OCI-LY7 (cell line): ENCODE measurements at regions not wholly inside any gene's neighbourhood (a gene's known extent, or its start where the extent isn't known, plus 50 kb on each side); places are given as distances from the start of the nearest gene placed in this dataset.

Source experiments
- BruUV-seq: library from RNA; stranded (reverse); fragments of 400-500 nt; replicated peaks from 2 replicates; lab custom pipeline; 2021; lab: Mats Ljungman, UMichigan
- CTCF ChIA-PET: fragments of 300-600 bp; sonication (Branson Sonifier 250); formaldehyde crosslinking; loops from one replicate; lab custom pipeline; 2022; ENCODE audit warnings: antibody characterized with exemption; ENCODE audit not compliant: unreplicated experiment; lab: Charles Lee
- POLR2A ChIA-PET: fragments of 300-600 bp; sonication (Branson Sonifier 250); formaldehyde crosslinking; loops from one replicate; lab custom pipeline; 2022; ENCODE audit warnings: antibody characterized with exemption; lab: Charles Lee
- DNase-seq: peaks from one replicate; pipeline ENCODE4 v3.0.0-alpha.2; 2015; ENCODE audit warnings: low spot score
- H2AFZ ChIP-seq: fragments of 200-600 bp; sonication (generic), shearing (Covaris generic); 2 replicates; pipeline ENCODE4 v1.6.1; 2014; ENCODE audit warnings: mild to moderate bottlenecking, antibody characterized with exemption, low read length, moderate library complexity
- H3K27ac ChIP-seq: fragments of 200-600 bp; sonication (generic); 2 replicates; pipeline ENCODE4 v1.5.1; 2014; ENCODE audit warnings: mixed run types, low read depth, mild to moderate bottlenecking, moderate library complexity, low read length, inconsistent platforms; ENCODE audit not compliant: poor library complexity, severe bottlenecking
- H3K36me3 ChIP-seq: fragments of 200-600 bp; sonication (generic); 2 replicates; pipeline ENCODE4 v1.6.1; 2014; ENCODE audit warnings: mild to moderate bottlenecking, antibody characterized with exemption, low read length, moderate library complexity, mixed read lengths; ENCODE audit not compliant: insufficient read depth
- H3K4me1 ChIP-seq: fragments of 200-600 bp; sonication (generic); 2 replicates; pipeline ENCODE4 v1.5.1; 2014; ENCODE audit warnings: mild to moderate bottlenecking, low read length; ENCODE audit not compliant: insufficient read depth, poor library complexity, severe bottlenecking
- H3K4me2 ChIP-seq: fragments of 200-600 bp; sonication (generic); 2 replicates; pipeline ENCODE4 v1.6.1; 2014; ENCODE audit warnings: mild to moderate bottlenecking, low read length
- H3K4me3 ChIP-seq: fragments of 200-600 bp; sonication (generic); 2 replicates; pipeline ENCODE4 v1.5.1; 2014; ENCODE audit warnings: mild to moderate bottlenecking, low read depth, low read length; ENCODE audit not compliant: poor library complexity, severe bottlenecking
- H3K79me2 ChIP-seq: fragments of 200-600 bp; sonication (generic); 2 replicates; pipeline ENCODE4 v1.6.1; 2016; ENCODE audit warnings: low read depth, mild to moderate bottlenecking, low read length, moderate library complexity, mixed read lengths; ENCODE audit not compliant: insufficient read depth
- H3K9me2 ChIP-seq: fragments of 200-600 bp; sonication (generic); 2 replicates; pipeline ENCODE4 v1.6.1; 2016; ENCODE audit warnings: mild to moderate bottlenecking, low read length, mixed read lengths; ENCODE audit not compliant: insufficient read depth
- H3K9me3 ChIP-seq: fragments of 200-600 bp; sonication (generic); 2 replicates; pipeline ENCODE4 v1.6.1; 2014; ENCODE audit warnings: mild to moderate bottlenecking, mixed run types, low read length, mixed read lengths
- H4K20me1 ChIP-seq: fragments of 200-600 bp; sonication (generic); 2 replicates; pipeline ENCODE4 v1.6.1; 2014; ENCODE audit warnings: mild to moderate bottlenecking, antibody characterized with exemption, low read length, moderate library complexity, mixed read lengths; ENCODE audit not compliant: insufficient read depth
- EZH2phosphoT487 ChIP-seq: fragments of 200-600 bp; sonication (generic); IDR thresholded peaks from 2 replicates; pipeline ENCODE4 v1.6.1; 2018; ENCODE audit warnings: low read depth, borderline replicate concordance, mild to moderate bottlenecking, mixed run types, antibody characterized with exemption, low read length, moderate library complexity, mixed read lengths
- intact Hi-C: fragments of 100-400 bp; cut with micrococcal nuclease; formaldehyde crosslinking; loops from one replicate; pipeline ENCODE4 v1.10.0; 2022; ENCODE audit not compliant: unreplicated experiment
- TF ChIP-seq, protein P1 (sequence below): fragments of 200-600 bp; sonication (generic); conservative IDR thresholded peaks from 2 replicates; pipeline ENCODE4 v1.5.1; 2014; ENCODE audit warnings: mild to moderate bottlenecking, antibody characterized with exemption, low read length, moderate library complexity, mixed read lengths

DNA sequence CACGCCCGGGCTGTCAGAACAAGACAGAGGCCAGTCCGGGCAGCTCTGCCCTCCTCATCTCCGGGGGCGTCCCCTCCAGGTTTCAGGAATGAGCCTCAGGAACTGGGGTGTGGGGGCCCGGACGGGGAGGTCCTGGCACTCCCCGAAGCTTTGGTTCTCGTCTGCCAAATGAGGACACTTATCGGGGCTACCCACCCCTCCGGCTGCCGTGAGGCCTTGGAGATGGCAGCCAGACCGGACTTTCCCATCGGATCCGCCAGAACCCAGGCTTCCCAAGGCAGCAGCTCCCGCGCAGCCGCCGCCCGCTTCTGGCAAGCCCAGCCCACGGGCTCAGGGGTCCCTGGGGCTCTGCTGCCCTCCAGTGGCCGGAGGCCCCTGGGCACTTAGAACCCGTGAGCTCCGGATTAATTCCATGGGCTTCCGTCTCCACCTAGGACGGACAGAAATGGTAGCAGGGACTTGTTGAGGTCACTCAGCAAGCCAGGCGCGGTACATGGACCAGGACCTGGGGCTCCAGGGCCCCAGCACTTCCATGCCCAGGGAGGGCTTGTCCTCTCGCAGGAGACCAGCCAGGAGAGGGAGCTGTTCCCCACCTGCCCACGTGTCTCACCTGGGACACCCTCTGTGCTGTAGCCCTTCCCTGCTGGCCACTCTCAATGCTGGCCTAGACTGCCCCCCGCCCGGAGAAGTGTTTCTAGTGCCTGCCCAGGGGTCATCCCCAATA lies 89.4 kb downstream of the LINGO1 start:
- H3K9me3 ChIP-seq = no peaks in the 10 kb centered on the region
- TF ChIP-seq, protein P1, sequence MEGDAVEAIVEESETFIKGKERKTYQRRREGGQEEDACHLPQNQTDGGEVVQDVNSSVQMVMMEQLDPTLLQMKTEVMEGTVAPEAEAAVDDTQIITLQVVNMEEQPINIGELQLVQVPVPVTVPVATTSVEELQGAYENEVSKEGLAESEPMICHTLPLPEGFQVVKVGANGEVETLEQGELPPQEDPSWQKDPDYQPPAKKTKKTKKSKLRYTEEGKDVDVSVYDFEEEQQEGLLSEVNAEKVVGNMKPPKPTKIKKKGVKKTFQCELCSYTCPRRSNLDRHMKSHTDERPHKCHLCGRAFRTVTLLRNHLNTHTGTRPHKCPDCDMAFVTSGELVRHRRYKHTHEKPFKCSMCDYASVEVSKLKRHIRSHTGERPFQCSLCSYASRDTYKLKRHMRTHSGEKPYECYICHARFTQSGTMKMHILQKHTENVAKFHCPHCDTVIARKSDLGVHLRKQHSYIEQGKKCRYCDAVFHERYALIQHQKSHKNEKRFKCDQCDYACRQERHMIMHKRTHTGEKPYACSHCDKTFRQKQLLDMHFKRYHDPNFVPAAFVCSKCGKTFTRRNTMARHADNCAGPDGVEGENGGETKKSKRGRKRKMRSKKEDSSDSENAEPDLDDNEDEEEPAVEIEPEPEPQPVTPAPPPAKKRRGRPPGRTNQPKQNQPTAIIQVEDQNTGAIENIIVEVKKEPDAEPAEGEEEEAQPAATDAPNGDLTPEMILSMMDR = peak; percentile 100
- no peak for TF ChIP-seq EZH2phosphoT487
- peak overlapping the region; percentile 70 for H3K4me3 ChIP-seq
- H3K4me1 ChIP-seq = peaks cover 36% of the 10 kb centered on the region
- no TSS peak for BruUV-seq
- H4K20me1 ChIP-seq = no peaks in the 10 kb centered on the region
- DNase-seq = peak; percentile 88
- H3K4me2 ChIP-seq = peak overlapping the region; percentile 82
- H3K27ac ChIP-seq = no peak overlapping the region
- H3K9me2 ChIP-seq = no peaks in the 10 kb centered on the region
- no peaks in the 10 kb centered on the region for H3K79me2 ChIP-seq
- intact Hi-C loops = loop anchor here (1.0 to 10.0 kb wide), 6 partner anchors 46 to 437 kb away; partner anchors contain the start of genes HMG20A and PEAK1
- no peaks in the 10 kb centered on the region for H3K36me3 ChIP-seq
- CTCF ChIA-PET = interaction anchor here (0.8 to 2.9 kb wide), 11 partner anchors 11 to 435 kb away, joined by 3 to 20 read pairs (median 4); no protein-coding TSS in a partner anchor
- peak overlapping the region; percentile 93 for H2AFZ ChIP-seq
- POLR2A ChIA-PET = interaction anchor here (0.6 to 1.8 kb wide), 4 partner anchors 29 to 398 kb away, joined by 3 to 6 read pairs (median 4); no protein-coding TSS in a partner anchor

DNA sequence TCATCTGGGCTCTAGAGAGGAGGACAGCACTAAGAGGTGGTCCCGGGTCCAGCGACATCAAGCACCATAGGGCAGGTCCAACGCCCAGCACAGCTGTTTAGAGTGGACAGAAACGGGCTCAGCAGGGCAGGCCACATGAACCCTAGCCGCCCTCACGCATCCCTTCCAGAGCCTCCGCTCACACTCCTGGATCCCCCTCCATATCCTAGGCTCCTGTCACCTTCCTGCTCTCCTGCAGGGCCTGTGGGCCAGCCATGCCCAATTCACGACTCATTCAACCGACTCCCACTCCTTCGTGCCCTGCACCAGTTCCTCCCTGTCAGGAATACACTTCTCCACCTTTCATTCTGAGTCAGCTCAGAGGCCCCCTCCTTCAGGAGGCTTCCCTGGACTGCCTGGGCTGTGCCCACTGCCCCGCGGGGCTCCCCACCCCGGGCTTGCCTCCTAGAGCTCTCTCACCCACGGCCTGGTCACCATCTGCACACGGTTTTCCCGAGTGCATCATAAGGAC lies 90.2 kb downstream of the LINGO1 start:
- no peak overlapping the region for H3K27ac ChIP-seq
- ChIA-PET CTCF (interaction anchor here (0.6 to 2.9 kb wide), 9 partner anchors 11 to 449 kb away, joined by 3 to 20 read pairs (median 4); no protein-coding TSS in a partner anchor), POLR2A (interaction anchor here (1.8 kb wide), 1 partner anchor 45 kb away, joined by 6 read pairs; no protein-coding TSS in a partner anchor)
- H4K20me1 ChIP-seq = no peaks in the 10 kb centered on the region
- no TSS peak for BruUV-seq
- H3K4me1 ChIP-seq = peaks cover 38% of the 10 kb centered on the region
- no peak for TF ChIP-seq EZH2phosphoT487
- TF ChIP-seq, protein P1 = no peak
- H3K9me3 ChIP-seq = no peaks in the 10 kb centered on the region
- H3K79me2 ChIP-seq = no peaks in the 10 kb centered on the region
- H2AFZ ChIP-seq = peak overlapping the region; percentile 93; the same call in 1 of the 2 replicates
- no peaks in the 10 kb centered on the region for H3K36me3 ChIP-seq
- intact Hi-C loops = loop anchor here (1.0 to 10.0 kb wide), 6 partner anchors 45 to 436 kb away; partner anchors contain the start of genes HMG20A and PEAK1
- peak overlapping the region; percentile 82 for H3K4me2 ChIP-seq
- peak overlapping the region; percentile 70 for H3K4me3 ChIP-seq
- H3K9me2 ChIP-seq = no peaks in the 10 kb centered on the region
- no peak for DNase-seq
